DMS114 treated with DMSO at 0.1 percent for 48 hours (cell line): ENCODE measurements at regions not wholly inside any gene's neighbourhood (a gene's known extent, or its start where the extent isn't known, plus 50 kb on each side); places are given as distances from the start of the nearest gene placed in this dataset.
"Not testable (repeated sequence)": the region's sequence is repeated elsewhere in the genome, so short reads cannot be mapped to it uniquely, and the experiment has no call there.

ENCODE experiments used
- DNase-seq: peaks from one replicate; lab custom pipeline; 2025; ENCODE audit not compliant: unreplicated experiment; lab: John Stamatoyannopoulos, UW

DNA sequence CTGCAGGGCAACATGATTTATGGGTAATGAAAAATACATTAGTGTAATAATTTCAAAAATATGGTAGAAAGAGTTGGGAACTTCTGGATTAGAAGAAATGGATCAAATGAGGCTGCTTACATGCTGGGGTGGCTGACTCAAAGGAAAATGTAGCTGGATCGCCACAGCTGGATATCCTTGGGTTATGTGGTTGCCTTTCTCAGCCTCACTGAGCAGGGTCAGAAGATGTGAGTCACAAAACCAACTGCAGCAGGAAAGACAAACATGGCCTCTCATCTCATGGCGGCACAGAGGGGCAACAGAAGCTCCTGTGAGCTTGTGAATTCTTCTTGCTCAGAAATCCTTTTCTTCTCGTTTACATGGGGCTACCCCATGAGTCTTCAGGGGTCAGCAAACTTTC is 317.1 kb upstream of the SPRED2 start:
- DNase-seq: no peak

DNA sequence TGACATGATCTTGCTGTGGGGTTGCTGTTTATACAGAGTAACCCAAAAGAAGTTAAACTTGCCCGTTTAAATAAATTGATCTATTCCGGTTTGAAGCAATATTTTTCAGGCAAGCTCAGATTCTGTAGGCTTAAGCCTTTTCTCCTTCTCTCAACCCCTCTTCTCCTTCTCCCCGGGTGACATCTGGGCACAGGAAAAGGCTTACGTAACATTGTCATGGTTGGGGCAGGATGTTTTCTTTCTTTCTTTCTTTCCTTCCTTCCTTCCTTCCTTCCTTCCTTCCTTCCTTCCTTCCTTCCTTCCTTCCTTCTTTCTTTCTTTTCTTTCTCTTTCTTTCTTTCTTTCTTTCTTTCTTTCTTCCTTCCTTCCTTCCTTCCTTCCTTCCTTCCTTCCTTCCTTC is 315.5 kb upstream of the SPRED2 start:
- DNase-seq: not testable (repeated sequence)

DNA sequence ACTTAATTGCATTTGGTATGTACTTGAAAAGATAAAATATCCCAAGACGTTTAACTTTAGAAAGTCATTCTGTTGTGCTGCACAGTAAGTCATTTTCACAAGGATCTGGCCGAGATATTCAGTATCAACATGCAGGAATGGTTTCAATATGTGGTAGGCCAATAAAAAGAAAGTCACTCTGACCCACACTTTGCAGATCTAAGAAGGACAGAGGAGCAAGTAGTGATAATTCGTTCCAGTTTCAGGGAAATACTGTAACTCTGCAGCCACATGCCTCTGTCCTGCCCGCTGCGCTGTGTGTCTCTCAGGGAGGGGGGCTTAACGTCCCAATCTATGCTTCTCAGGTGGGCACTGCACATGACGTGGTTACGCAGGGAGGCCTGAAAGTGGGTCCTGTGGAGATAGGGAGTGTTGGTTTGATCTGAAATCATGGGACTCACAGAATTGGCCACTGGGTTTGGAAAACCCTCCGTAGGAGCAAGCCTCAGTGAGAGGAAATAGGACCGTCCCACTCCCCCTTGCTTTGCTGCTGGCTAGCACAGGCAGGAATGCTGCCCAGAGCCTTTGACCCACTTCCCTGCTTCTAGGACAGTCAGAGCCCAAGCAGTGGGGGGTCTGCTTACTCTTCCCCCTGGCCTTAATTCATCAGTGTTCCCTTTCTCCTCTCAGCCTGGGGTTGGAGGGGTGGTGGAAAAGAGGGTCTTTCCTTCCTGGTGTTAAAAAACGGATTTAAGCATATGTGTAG is 314.7 kb upstream of the SPRED2 start:
- DNase-seq: no peak

DNA sequence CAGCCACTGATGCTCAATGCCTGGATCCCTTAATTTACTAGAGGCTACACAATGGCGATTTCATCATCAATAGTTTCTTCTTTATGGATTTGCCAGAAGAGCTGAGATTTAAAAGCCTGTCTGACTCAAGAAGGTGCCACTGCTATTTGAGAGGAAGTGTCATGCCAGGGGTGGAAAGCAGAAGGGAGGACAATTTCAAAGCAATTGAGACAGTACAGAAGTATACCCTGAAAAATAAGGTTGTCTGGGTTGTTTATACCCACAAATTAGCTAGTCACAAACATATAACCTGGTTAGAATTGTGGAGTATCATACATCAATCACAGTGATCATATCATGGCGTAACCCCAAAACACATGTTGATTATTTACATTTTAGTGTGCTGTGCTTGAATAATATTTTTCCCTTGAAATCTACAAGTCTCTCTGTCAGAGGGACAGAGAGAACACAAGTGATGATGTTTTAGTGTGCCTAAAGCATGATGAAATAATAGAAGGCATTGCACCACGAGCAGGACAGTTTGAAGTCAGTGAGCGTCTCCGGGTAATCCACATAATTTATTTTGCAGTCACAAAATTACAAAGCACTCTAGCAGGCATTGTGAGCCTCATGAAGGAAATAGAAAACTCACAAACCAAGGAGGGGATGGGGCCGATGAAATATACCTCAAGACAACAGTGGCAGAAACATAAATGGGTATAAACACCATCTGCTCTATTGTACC is 312.2 kb upstream of the SPRED2 start:
- no peak for DNase-seq

DNA sequence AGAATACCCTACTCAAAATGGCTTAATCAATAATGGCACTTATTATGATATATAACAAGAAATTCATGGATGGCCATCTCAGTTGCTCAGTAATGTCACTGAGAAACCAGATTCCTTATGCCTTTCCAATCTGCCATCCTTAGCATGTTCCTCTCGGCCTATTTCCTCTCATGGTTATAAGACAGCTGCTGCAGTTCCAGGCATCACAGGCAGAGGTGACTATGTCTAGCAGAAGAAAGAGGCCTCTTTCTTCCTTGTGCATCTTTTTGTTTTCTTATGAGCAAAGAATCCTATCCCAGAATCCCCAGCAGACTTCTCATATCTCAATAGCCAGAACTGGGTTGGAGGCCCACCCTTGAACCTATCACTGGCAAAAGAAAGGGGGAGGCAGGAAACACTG is 310.6 kb upstream of the SPRED2 start:
- DNase-seq: no peak

DNA sequence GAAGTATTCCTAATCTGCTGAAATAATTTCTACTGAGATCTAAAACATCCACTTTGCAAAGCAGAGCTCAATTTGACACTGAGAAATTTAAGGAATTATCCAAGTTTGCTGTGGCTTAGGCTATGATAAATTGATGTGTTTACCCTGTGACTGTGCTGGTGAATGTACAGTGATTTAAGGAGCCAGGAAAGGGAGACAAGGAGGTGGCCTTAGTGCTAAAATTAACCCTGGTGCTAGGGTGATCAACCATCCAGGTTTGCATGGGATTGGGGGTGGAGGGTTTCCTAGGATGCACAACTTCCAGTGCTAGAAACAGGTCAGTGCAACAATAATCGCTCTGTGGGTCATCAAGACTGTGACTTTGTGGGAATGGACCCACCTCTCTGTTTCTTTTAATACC is 307.5 kb upstream of the SPRED2 start:
- DNase-seq: no peak

DNA sequence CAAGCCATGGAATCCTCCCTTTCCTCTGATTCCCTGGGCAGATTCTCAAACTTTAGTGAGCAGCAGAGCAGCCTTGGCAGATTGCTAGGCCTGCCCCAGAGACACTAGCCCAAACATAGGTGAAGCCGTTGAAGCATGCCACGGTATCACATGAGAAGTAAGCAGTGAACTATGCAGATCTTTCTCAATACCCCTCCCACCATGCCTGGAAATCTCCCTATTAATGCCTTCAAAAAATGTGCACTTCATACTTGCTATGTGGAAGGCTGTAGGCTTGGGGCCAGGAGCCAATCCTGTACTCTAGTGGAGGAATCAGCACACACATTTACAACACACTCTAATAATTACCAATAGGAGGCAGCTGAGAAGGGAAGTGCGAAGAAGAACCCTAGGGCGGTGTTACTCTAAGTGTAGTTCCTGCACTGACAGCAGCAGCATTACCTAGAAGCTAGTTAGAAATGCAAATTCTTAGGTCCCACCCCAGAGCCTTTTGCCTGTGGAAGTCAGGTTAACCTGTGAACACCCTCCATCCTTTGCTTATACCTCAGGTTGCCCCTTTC is 305.1 kb upstream of the SPRED2 start:
- DNase-seq: no peak

DNA sequence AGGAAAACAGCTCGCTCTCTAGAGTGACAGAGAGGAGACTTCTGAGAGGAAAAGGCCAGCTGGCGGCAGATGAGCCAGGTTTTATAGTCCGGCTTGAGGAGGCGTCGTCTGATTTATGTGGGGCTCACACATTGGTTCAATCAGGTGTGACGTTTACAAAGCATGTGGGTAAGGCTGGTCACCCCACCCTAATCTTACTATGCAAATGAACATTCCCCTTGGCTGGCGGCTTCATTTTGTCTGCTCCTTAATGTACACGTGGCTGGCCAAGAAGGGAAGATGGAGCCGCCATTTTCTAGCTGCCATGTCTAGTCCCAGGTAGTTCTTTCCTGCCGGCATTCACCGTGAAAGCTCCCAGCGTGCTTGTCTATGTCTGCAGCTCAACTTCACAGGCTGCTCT is 299.1 kb upstream of the SPRED2 start:
- no peak for DNase-seq

DNA sequence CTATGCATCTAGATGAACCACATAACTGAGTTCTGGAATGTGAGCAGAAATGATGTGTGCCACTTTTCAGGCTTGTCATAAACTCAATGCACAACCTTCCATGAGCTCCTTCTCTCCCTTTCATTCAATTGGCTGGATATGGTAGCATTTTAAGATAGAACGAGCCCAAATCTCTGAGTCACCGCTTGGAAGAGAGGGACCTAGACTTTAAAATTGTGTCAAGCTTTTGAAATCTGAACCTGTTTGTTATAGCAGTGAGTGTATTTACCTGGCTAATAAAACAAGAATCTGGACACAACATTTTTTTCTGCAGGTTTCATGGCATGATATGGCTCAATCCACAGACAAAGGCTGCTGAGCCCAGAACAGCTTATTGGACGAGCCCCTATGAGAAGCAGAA is 297.8 kb upstream of the SPRED2 start:
- no peak for DNase-seq

DNA sequence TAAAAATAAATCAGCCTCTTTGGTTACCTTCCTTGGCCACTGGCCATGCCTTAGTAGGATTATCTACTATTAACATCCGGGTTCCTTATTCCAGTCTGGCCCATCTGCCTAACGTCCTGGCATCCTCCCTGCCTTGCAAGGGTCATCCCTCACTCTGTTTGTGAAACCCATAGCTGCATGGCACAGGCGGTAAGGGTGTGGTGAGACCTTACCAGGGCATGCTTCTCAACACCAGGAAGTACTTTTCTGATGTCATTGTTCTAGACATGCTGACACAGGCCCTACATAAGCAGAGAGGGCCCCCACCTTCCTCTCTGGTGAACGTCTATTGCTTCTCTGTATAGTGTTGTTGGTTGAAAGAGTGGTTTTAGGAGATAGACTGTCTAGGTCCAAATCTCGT is 296.8 kb upstream of the SPRED2 start:
- no peak for DNase-seq

DNA sequence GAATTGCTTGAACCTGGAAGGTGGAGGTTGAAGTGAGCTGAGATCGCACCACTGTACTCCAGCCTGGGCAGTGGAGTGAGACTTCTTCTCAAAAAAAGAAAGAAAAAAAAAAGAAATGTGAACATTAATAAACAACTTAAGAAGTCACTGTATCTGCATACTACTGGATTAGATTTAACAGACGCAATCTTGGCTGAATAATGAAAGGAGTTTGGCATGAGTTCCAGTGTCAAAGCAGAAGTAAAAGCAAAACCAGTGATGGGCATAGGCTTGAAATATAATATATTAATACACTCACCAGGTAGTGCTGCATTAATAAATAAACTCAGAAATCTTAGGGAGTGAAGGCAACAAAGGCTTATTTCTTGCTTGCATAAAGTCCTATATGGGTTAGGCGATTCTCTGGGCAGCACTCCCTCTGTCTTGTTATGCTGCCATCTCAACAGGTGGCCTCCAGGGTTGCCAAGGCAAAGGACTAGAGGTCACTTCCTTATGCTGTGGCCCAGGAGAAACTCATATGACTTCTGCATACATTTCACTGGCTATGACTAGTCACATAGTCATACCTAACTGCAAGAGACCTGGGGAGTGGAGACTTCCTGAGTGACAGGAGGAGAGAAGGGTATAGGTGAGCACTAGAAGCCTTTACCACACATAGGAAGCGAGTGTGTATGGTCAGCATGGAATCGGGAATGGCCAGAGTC is 296.2 kb upstream of the SPRED2 start:
- DNase-seq: no peak

DNA sequence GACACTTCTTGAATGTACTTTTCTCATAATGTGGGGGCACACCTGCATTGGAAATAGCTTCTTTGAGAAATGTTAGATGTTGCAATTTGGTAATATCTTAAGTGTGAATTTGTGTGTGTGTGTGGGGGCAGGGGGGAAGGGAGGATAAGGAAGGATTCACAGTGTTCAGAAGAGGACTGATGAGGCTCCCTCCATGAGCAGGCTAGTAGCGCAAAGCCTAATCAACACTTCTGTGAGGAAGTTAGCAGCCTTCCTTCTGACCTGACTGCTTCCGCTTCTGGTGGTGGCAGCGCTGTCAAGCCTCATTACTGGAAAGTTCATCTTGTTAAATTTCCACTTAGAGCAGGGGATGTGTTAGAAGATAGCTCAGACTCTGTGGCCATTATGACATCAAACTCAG is 295.4 kb upstream of the SPRED2 start:
- DNase-seq: no peak

DNA sequence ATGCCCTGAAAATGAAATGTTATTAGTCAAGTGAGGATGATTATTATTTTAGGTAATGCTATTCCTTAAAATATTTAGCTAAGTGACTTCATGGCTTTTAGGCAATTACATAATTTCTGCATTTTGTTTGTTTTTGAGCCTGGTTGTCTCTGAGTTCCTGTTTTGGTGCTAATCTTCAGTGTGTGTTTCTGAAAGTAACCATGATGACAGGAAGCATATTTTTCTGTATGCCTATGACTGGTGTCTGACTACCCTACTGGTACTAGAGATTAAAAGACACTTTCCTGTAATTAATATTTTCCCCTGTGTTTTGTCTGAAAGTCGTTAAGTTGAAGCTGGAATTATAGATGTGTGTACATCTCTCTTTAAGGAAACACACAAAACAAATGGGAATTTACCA is 295.0 kb upstream of the SPRED2 start:
- no peak for DNase-seq

DNA sequence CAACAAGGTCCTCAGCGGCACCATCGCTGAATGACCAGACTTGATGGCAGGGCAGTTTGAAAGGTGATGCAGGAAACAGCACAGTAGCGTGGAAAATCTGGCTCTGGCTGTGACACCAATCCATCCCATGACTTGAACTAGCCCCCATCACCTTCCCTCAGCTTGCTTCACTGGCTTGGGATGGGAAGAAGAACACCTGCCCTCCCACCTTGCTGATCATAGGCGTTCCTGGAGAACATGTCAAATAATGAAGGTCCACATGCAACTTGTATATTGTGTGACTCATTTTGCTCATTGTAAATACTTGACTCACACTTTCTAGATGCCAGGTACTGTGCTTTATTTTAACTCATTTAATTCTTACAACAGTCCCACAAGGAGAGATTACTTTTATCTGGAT is 292.4 kb upstream of the SPRED2 start:
- no peak for DNase-seq

DNA sequence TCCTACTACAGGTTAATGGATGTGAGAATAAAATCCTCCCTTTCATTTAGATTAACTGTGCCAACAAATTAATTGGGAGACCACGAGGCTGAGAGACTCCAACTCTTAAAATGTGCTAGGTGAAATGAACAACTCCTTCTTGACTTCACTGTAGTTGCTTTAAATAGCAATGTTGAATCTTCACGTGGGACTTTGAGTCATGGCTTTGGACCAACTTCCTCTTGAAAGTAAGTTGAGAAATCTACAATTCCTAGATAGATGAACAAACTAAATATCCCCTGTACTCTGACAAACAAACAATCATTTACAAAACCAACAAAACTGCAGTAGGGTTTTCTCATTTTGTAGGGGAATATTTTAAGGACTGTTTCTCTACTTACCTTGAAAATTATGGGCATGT is 291.9 kb upstream of the SPRED2 start:
- no peak for DNase-seq

DNA sequence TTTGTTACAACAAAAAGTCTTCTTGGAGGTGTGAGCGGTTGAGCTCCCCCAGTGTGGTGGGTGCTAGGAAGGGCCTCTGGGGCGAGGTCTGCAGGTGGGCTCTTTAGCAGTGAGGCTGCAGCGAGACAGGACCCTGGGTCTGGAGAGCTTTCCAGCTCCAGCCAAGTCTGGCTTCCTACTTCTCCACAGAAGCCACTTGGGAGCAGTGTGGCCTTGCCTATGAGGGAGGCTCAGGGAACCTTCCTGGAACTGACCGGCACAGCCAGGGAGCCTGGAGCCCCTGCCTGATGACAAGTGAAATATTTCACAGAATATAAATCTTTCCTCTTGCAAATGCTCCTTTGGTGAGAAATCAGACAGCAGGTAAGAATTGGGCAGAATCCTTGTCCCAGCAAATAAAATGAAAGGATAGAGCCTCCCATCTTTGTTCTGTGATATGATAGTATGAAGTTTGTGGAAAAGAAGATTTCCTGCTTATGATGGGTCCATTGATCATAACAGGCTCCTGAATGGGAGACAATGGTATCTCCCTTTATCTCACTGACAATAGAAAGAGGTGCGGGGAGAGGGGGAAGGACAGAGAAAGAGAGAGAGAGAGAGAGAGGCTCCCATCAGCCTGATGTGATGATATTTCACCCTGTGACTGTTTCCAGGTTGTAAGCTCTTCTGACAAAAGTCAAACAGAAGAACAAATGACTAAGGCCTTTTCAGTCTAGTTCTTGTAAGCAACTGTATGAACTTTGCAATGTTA is 289.8 kb upstream of the SPRED2 start:
- peak; percentile 1 for DNase-seq

DNA sequence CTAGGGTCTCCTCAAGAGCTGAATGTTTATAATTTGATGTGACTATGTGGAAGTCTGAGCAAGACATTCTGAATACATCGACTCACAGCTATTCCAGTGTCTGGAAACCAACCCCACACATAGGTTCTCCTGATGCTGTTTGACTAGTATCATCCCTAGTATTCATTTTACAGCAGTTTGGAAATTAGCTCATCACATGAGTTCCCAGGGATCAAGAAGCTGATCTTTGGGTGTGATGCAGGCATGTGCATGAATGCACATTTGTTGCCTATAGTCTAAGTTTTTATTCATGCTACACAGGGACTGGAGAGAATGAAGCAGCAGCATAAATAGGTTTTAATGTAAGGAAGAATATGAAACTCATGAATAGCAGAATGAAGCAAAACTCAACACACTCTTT is 284.3 kb upstream of the SPRED2 start:
- no peak for DNase-seq

DNA sequence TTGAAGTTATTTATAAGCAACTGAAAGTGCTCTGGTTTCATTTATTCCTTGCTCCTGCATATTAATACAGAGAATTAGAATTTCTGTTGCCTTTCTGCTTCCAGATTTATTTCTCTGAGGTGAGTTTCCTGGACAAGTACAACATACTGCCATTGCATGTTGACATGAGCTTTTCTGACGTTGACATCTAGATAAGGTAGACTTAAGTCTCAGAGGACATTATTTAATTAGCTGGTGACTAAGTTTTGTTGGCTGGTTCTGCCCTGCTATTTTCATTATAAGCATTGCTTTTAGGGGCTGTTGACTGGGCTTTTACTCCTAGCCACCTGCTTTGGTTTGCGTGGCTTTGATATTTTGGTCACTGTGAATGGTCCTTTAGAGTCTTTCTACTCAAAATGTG is 282.9 kb upstream of the SPRED2 start:
- no peak for DNase-seq

DNA sequence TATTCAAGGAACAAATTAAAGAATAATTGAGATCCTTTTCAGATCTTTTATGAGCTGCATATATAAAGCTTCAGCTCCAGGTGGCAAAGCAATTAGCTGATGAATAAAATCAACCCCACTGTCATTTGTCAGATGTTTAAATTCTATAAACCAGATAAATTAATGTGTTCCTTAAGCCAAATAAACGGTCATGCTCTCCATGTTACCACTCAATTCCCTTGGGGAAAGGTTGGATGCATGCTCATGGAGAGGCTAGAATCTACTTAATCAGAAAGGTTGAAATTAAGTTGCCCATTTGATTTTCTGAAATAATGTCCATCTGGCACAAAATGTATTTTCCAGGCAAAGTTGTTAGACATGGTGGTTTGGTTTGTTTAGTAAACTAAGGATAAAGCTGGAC is 282.5 kb upstream of the SPRED2 start:
- no peak for DNase-seq

DNA sequence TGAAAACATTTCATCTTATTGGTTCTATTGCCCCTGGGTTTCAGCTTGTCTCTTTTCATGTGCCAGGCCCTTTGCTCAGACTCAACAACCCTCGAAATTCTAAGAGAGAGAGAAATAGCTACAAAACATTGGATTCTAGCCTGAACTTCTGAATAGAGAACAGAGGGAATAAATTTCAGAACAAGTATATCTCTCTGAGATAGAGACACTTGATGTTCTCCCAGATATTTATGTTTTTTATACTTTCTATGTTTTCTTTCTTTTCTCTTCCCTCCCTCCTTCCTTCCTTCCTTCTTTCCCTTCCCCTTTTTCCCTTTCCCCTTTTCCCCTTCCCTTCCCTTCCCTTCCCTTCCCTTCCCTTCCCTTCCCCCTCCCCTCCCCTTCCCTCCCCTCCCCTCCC is 279.5 kb upstream of the SPRED2 start:
- no peak for DNase-seq

DNA sequence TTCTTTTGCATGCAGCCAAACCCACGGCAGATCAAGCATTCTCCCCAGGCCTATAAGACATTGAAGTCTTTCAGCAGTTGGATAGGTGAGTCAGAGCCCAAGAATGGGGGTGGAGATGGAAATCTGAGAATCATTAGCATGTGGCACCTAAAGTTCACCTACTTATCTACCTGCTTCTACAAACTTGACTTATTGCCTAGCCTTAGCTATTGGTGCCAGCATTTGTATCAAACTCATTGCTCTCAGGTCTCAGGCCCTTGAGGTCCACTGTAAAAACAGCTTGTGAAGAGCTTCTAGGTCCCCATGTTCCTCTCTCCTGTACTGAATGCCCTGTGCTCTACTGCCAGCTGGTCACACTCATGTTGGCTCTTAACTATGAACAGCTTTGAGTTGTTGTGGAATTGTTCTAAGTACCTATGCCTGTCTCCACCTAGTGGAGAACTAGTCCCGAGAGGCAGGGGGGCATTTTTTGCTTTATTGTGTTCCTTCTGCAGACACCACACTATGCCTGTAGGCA is 278.4 kb upstream of the SPRED2 start:
- peak; percentile 7 for DNase-seq
